B cell (primary cell): ENCODE measurements at regions not wholly inside any gene's neighbourhood (a gene's known extent, or its start where the extent isn't known, plus 50 kb on each side); places are given as distances from the start of the nearest gene placed in this dataset.

Experiments used
- ATAC-seq: fragments of 200-7000 bp; cut with Tn5 transposase; one replicate; pipeline ENCODE4 v1.10.0; 2021; ENCODE audit warnings: low read depth, mild to moderate bottlenecking, moderate number of reproducible peaks, moderate library complexity
- CTCF ChIA-PET: fragments of 350-600 bp; sonication (Branson Sonifier 250); formaldehyde crosslinking; loops from one replicate; lab custom pipeline; 2021; ENCODE audit warnings: antibody characterized with exemption, inconsistent platforms; lab: Charles Lee
- POLR2A ChIA-PET: fragments of 350-600 bp; sonication (Branson Sonifier 250); formaldehyde crosslinking; loops from one replicate; lab custom pipeline; 2021; ENCODE audit warnings: antibody characterized with exemption; lab: Charles Lee
- DNase-seq: peaks from one replicate; pipeline ENCODE4 v3.0.0; 2013
- H2AFZ ChIP-seq: 2 replicates; pipeline ENCODE4 v1.6.1; 2012; ENCODE audit warnings: mild to moderate bottlenecking, low read depth, low read length; ENCODE audit not compliant: insufficient read depth, poor library complexity, severe bottlenecking
- H3K27ac ChIP-seq, 2 donors: 1 replicate in 1 of 2; 2 replicates in 1 of 2; pipeline ENCODE4 v1.5.1; 2012 to 2013; ENCODE audit warnings: low read length in 2 of 2, mild to moderate bottlenecking in 2 of 2, moderate library complexity in 1 of 2
- H3K27me3 ChIP-seq, 4 experiments: fragments of 200-600 bp in 1 of 4; sonication (generic) in 1 of 4; replicated peaks in 1 of 4; 1 replicate in 2 of 4; 2 replicates in 2 of 4; pipeline versions ENCODE4 v1.6.1 to v1.7.0; 2013 to 2016; ENCODE audit warnings: low read length in 3 of 4, mild to moderate bottlenecking in 2 of 4, mixed read lengths in 1 of 4, moderate library complexity in 1 of 4; ENCODE audit not compliant: insufficient read depth in 4 of 4, control insufficient read depth in 3 of 4; ENCODE audit errors: control extremely low read depth in 1 of 4
- H3K36me3 ChIP-seq, 2 experiments: replicated peaks in 1 of 2; 1 replicate in 1 of 2; 2 replicates in 1 of 2; pipeline versions ENCODE4 v1.6.1 to v1.7.1; 2013; ENCODE audit warnings: low read length in 1 of 2; ENCODE audit not compliant: insufficient read depth in 2 of 2, control insufficient read depth in 1 of 2; ENCODE audit errors: control extremely low read depth in 1 of 2, extremely low read depth in 1 of 2
- H3K4me1 ChIP-seq, 2 donors: fragments of 200-600 bp in 1 of 2; sonication (generic) in 1 of 2; 1 replicate in 1 of 2; 2 replicates in 1 of 2; pipeline versions ENCODE4 v1.5.1 to v1.6.1; 2013 to 2017; ENCODE audit warnings: low read length in 2 of 2; ENCODE audit not compliant: control insufficient read depth in 2 of 2, insufficient read depth in 2 of 2
- H3K4me2 ChIP-seq: replicated peaks from 2 replicates; pipeline ENCODE3; 2012; ENCODE audit warnings: mild to moderate bottlenecking, low read depth, low read length; ENCODE audit not compliant: poor library complexity, severe bottlenecking
- H3K4me3 ChIP-seq, 5 experiments: fragments of 200-600 bp in 1 of 5; sonication (generic) in 1 of 5; 1 replicate in 3 of 5; 2 replicates in 2 of 5; pipeline versions ENCODE4 v1.5.1 to v1.7.0; 2011 to 2016; ENCODE audit warnings: low read length in 4 of 5, mild to moderate bottlenecking in 4 of 5, low read depth in 2 of 5, control low read depth in 1 of 5, moderate library complexity in 1 of 5; ENCODE audit not compliant: insufficient read depth in 1 of 5; ENCODE audit errors: control extremely low read depth in 1 of 5, extremely low read depth in 1 of 5
- H3K79me2 ChIP-seq: fragments of 200-600 bp; sonication (generic); one replicate; pipeline ENCODE4 v1.6.0; 2016; ENCODE audit warnings: low read length; ENCODE audit not compliant: control insufficient read depth, insufficient read depth
- H3K9ac ChIP-seq: fragments of 200-600 bp; sonication (generic); 2 replicates; pipeline ENCODE4 v1.6.1; 2017; ENCODE audit warnings: mild to moderate bottlenecking, low read length, moderate library complexity
- H3K9me3 ChIP-seq, 3 donors: one replicate each; pipeline versions ENCODE4 v1.6.1 to v1.7.1; 2013; ENCODE audit warnings: low read length in 2 of 3; ENCODE audit not compliant: control insufficient read depth in 2 of 3, insufficient read depth in 1 of 3; ENCODE audit errors: control extremely low read depth in 1 of 3
- H4K20me1 ChIP-seq: 2 replicates; pipeline ENCODE4 v1.6.0; 2012; ENCODE audit warnings: mild to moderate bottlenecking, low read length; ENCODE audit not compliant: insufficient read depth, control insufficient read depth, poor library complexity, severe bottlenecking
- H3K27ac Mint-ChIP-seq: one replicate; pipeline ENCODE4 v1.8.0; 2021; ENCODE audit warnings: mixed read lengths
- H3K27me3 Mint-ChIP-seq: one replicate; pipeline ENCODE4 v1.8.0; 2021; ENCODE audit warnings: mixed read lengths
- H3K4me1 Mint-ChIP-seq: one replicate; pipeline ENCODE4 v1.8.0; 2021; ENCODE audit warnings: mixed read lengths
- H3K4me3 Mint-ChIP-seq: one replicate; pipeline ENCODE4 v1.8.0; 2021; ENCODE audit warnings: mixed read lengths
- H3K9me3 Mint-ChIP-seq: one replicate; pipeline ENCODE4 v1.8.0; 2022; ENCODE audit warnings: mixed read lengths; ENCODE audit not compliant: insufficient read depth
- EZH2 ChIP-seq: IDR thresholded peaks from 2 replicates; pipeline ENCODE4 v1.6.1; 2012; ENCODE audit warnings: borderline replicate concordance, low read depth, mild to moderate bottlenecking, moderate library complexity, low read length; ENCODE audit not compliant: insufficient read depth, poor library complexity, severe bottlenecking
- WGBS: methylation state at CpG from one replicate; pipeline ENCODE4 v1.1.5; 2013; ENCODE audit warnings: missing lambda C conversion rate; ENCODE audit not compliant: insufficient coverage; 5-methylcytosine and 5-hydroxymethylcytosine counted together
- intact Hi-C: fragments of 100-400 bp; cut with micrococcal nuclease; formaldehyde crosslinking; loops from one replicate; pipeline ENCODE4 v1.10.0; 2022
- TF ChIP-seq, protein P1 (sequence below): fragments of 200-600 bp; IDR thresholded peaks from one replicate; pipeline ENCODE4 v1.8.0; 2022; ENCODE audit warnings: antibody characterized with exemption, mild to moderate bottlenecking

DNA sequence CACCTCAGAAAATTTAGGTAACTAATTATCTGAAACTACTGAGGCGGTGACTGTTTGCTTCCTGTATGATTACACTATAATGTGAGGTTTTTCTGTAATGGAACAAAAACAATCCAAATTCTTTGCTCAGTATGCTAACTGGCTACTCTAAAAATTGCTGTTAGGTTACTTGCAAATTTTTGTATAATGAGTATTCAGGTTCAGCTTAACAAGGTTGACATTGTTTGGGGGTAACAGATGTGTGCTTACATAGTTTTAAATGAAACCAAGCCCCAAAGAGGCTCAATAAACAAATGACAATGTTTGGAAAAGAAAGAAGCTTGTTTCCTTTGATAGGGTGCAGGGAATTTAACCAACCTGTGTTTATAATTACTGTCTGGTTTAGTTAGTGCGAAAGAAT is 414.5 kb upstream of the MDFIC2 start:
- Histone ChIP-seq H3K27me3 (no peaks in the 10 kb centered on the region), H2AFZ (no peak overlapping the region), H3K4me1 (no peaks in the 10 kb centered on the region), H3K79me2 (no peaks in the 10 kb centered on the region), H3K27ac (no peak overlapping the region), H4K20me1 (no peaks in the 10 kb centered on the region), H3K36me3 (no peaks in the 10 kb centered on the region), H3K9ac (no peak overlapping the region), H3K4me3 (no peak overlapping the region), H3K9me3 (no peaks in the 10 kb centered on the region), H3K4me2 (no peak overlapping the region)
- ChIA-PET CTCF (no interaction called here), POLR2A (no interaction called here)
- no peak for TF ChIP-seq EZH2
- TF ChIP-seq, protein P1, sequence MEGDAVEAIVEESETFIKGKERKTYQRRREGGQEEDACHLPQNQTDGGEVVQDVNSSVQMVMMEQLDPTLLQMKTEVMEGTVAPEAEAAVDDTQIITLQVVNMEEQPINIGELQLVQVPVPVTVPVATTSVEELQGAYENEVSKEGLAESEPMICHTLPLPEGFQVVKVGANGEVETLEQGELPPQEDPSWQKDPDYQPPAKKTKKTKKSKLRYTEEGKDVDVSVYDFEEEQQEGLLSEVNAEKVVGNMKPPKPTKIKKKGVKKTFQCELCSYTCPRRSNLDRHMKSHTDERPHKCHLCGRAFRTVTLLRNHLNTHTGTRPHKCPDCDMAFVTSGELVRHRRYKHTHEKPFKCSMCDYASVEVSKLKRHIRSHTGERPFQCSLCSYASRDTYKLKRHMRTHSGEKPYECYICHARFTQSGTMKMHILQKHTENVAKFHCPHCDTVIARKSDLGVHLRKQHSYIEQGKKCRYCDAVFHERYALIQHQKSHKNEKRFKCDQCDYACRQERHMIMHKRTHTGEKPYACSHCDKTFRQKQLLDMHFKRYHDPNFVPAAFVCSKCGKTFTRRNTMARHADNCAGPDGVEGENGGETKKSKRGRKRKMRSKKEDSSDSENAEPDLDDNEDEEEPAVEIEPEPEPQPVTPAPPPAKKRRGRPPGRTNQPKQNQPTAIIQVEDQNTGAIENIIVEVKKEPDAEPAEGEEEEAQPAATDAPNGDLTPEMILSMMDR: no peak
- H3K27me3 Mint-ChIP-seq: peaks cover 16% of the 10 kb centered on the region
- DNase-seq: no peak
- H3K9me3 Mint-ChIP-seq: no peaks in the 10 kb centered on the region
- intact Hi-C loops: no loop called here
- H3K4me3 Mint-ChIP-seq: no peak overlapping the region
- H3K4me1 Mint-ChIP-seq: no peaks in the 10 kb centered on the region
- WGBS: no CpG with 5 or more reads among the region's 2 CpGs
- H3K27ac Mint-ChIP-seq: no peak overlapping the region
- no peak for ATAC-seq

DNA sequence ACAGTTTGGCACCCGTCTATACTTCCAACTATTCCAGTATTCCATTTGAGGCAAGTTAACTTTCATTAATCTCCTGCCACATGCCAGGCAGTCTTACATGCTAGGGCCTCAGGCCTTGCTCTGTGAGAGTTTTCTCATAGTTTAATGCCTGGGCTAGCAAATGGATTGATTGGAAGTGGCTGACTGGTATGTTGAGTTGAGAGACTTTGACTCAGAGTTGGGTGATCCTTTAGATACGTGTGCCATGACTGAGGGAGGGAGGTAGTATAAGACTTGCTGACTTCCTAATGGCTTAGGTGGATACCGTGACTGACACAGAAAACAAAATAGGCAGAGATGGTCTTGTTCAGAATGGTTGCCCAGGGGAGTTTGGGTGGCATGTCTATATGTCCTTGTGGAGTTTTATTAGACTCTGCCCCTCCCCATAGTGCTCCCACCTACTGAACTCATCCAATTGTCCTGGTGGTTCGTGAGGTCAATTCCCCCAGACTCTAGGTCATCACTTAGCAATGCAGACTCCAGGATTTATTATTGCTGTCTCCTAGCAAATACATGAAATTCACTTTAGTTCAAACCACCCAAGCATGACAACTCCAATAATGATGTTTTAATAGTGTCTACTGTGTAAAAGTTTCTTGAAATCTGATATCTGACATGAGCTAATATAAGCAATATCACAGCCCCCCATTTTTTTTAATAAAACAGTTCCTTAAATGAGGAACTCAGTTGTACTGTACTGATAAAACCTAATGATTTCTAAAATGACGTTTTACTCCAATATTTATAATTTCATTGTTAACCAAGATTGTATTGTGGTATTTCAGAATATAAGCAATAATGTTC is 413.9 kb upstream of the MDFIC2 start:
- CTCF ChIA-PET: no interaction called here
- Histone ChIP-seq H4K20me1 (no peaks in the 10 kb centered on the region), H3K27me3 (no peaks in the 10 kb centered on the region), H3K36me3 (no peaks in the 10 kb centered on the region), H3K4me1 (no peaks in the 10 kb centered on the region), H3K9me3 (no peaks in the 10 kb centered on the region), H3K79me2 (no peaks in the 10 kb centered on the region), H3K4me3 (no peak overlapping the region), H2AFZ (no peak overlapping the region), H3K27ac (no peak overlapping the region), H3K4me2 (no peak overlapping the region), H3K9ac (no peak overlapping the region)
- Mint-ChIP-seq H3K9me3 (no peaks in the 10 kb centered on the region), H3K4me1 (no peaks in the 10 kb centered on the region), H3K4me3 (no peak overlapping the region), H3K27me3 (peaks cover 16% of the 10 kb centered on the region), H3K27ac (no peak overlapping the region)
- TF ChIP-seq, protein P1: no peak
- no peak for TF ChIP-seq EZH2
- POLR2A ChIA-PET: no interaction called here
- ATAC-seq (no peak), DNase-seq (no peak)
- intact Hi-C loops: no loop called here
- WGBS: 90% methylated on average over 2 of the region's 5 CpGs
